ENCODE measurements at regions not wholly inside any gene's neighbourhood (a gene's known extent, or its start where the extent isn't known, plus 50 kb on each side); places are given as distances from the start of the nearest gene placed in this dataset.

- no peak for ATAC-seq (ENCODE audit: insufficient read depth, low read depth)
- no peaks in the 10 kb centered on the region for H3K79me2 ChIP-seq (ENCODE audit: insufficient read depth, low read length)
- H3K9me3 ChIP-seq (ENCODE audit: insufficient read depth, low read length, severe bottlenecking): no peaks in the 10 kb centered on the region
- H3K4me2 ChIP-seq (ENCODE audit: insufficient read depth, low read length): no peak overlapping the region
- H3K4me1 ChIP-seq (ENCODE audit: insufficient read depth, low read length): no peaks in the 10 kb centered on the region
- H3K36me3 ChIP-seq (ENCODE audit: insufficient read depth, low read length): no peaks in the 10 kb centered on the region
- no peak for DNase-seq
- no peak overlapping the region for H2AFZ ChIP-seq (ENCODE audit: low read depth, low read length)
- TF ChIP-seq, protein P1, sequence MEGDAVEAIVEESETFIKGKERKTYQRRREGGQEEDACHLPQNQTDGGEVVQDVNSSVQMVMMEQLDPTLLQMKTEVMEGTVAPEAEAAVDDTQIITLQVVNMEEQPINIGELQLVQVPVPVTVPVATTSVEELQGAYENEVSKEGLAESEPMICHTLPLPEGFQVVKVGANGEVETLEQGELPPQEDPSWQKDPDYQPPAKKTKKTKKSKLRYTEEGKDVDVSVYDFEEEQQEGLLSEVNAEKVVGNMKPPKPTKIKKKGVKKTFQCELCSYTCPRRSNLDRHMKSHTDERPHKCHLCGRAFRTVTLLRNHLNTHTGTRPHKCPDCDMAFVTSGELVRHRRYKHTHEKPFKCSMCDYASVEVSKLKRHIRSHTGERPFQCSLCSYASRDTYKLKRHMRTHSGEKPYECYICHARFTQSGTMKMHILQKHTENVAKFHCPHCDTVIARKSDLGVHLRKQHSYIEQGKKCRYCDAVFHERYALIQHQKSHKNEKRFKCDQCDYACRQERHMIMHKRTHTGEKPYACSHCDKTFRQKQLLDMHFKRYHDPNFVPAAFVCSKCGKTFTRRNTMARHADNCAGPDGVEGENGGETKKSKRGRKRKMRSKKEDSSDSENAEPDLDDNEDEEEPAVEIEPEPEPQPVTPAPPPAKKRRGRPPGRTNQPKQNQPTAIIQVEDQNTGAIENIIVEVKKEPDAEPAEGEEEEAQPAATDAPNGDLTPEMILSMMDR (IDR thresholded peaks at IDR 0.05; ENCODE audit: borderline replicate concordance, extremely low read depth, low read length, poor library complexity, severe bottlenecking): no peak
- TF ChIP-seq EZH2 (IDR thresholded peaks at IDR 0.05; ENCODE audit: borderline replicate concordance, low read depth, low read length, severe bottlenecking): no peak
- no peak overlapping the region for H3K4me3 ChIP-seq (ENCODE audit: low read depth in 1 of 2, low read length in 2 of 2)
- no peak overlapping the region for H3K27ac ChIP-seq (ENCODE audit: low read length)
- H4K20me1 ChIP-seq (ENCODE audit: insufficient read depth, low read length): no peaks in the 10 kb centered on the region
- peaks cover 2% of the 10 kb centered on the region for H3K27me3 ChIP-seq (ENCODE audit: insufficient read depth, low read length, poor library complexity)
- no peak overlapping the region for H3K9ac ChIP-seq (ENCODE audit: low read depth, low read length)
Observed at GRCh38 chr12:118737985-118738540, 243.3 kb upstream of the SRRM4 start.

DNA sequence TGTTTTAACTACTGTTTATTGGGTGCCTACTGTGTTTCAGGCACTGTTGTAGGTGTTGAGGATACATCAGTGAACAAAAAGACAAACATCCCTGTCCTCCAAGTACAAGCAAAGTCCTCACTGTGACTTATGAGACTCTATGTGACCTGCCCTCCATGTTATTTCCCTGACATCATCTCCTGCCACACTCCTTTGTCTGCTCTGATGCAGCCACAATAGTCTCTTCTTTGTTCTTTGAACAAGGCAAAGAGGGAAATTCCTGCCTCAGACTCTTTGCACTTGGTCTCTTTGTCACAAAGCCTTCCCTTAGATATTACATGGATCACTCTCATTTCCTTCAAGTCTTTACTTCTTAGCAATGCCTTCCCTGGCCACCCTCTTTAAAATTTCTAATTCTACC lies 240.1 kb upstream of the SRRM4 start:
- H2AFZ ChIP-seq (ENCODE audit: low read depth, low read length): no peak overlapping the region
- no peaks in the 10 kb centered on the region for H3K79me2 ChIP-seq (ENCODE audit: insufficient read depth, low read length)
- no peak overlapping the region for H3K4me2 ChIP-seq (ENCODE audit: insufficient read depth, low read length)
- peaks cover 2% of the 10 kb centered on the region for H3K27me3 ChIP-seq (ENCODE audit: insufficient read depth, low read length, poor library complexity)
- H3K4me1 ChIP-seq (ENCODE audit: insufficient read depth, low read length): no peaks in the 10 kb centered on the region
- ATAC-seq (ENCODE audit: insufficient read depth, low read depth) (no peak), DNase-seq (no peak)
- H3K9ac ChIP-seq (ENCODE audit: low read depth, low read length): no peak overlapping the region
- no peak overlapping the region for H3K4me3 ChIP-seq (ENCODE audit: low read depth in 1 of 2, low read length in 2 of 2)
- TF ChIP-seq, protein P1 (IDR thresholded peaks at IDR 0.05; ENCODE audit: borderline replicate concordance, extremely low read depth, low read length, poor library complexity, severe bottlenecking): no peak
- TF ChIP-seq EZH2 (IDR thresholded peaks at IDR 0.05; ENCODE audit: borderline replicate concordance, low read depth, low read length, severe bottlenecking): no peak
- no peaks in the 10 kb centered on the region for H3K36me3 ChIP-seq (ENCODE audit: insufficient read depth, low read length)
- no peak overlapping the region for H3K27ac ChIP-seq (ENCODE audit: low read length)
- no peaks in the 10 kb centered on the region for H4K20me1 ChIP-seq (ENCODE audit: insufficient read depth, low read length)
- H3K9me3 ChIP-seq (ENCODE audit: insufficient read depth, low read length, severe bottlenecking): no peaks in the 10 kb centered on the region

DNA sequence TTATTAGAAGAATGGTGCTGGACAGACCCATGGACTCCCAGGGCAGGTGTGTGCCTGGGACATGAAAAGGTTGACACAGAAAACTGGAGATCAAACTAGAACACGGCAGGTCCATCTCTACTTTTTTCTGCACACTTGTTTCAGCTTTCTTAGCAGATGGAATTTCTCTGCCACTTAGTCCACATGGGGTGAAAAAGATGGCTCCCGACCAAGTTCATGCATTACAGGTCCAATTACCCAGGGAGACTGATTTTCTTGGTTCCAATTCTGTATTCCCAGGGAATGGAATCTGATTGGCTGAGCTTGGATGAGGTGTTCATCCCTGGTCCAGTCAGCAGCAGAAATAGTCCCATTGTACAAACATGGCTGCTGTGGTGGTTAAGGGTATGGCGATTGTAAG lies 238.9 kb upstream of the SRRM4 start:
- no peaks in the 10 kb centered on the region for H3K9me3 ChIP-seq (ENCODE audit: insufficient read depth, low read length, severe bottlenecking)
- DNase-seq (no peak), ATAC-seq (ENCODE audit: insufficient read depth, low read depth) (no peak)
- H3K9ac ChIP-seq (ENCODE audit: low read depth, low read length): no peak overlapping the region
- H4K20me1 ChIP-seq (ENCODE audit: insufficient read depth, low read length): no peaks in the 10 kb centered on the region
- H3K4me1 ChIP-seq (ENCODE audit: insufficient read depth, low read length): no peaks in the 10 kb centered on the region
- no peak overlapping the region for H3K27ac ChIP-seq (ENCODE audit: low read length)
- no peaks in the 10 kb centered on the region for H3K36me3 ChIP-seq (ENCODE audit: insufficient read depth, low read length)
- no peak overlapping the region for H3K4me3 ChIP-seq (ENCODE audit: low read depth in 1 of 2, low read length in 2 of 2)
- H3K79me2 ChIP-seq (ENCODE audit: insufficient read depth, low read length): no peaks in the 10 kb centered on the region
- peaks cover 2% of the 10 kb centered on the region for H3K27me3 ChIP-seq (ENCODE audit: insufficient read depth, low read length, poor library complexity)
- no peak overlapping the region for H2AFZ ChIP-seq (ENCODE audit: low read depth, low read length)
- H3K4me2 ChIP-seq (ENCODE audit: insufficient read depth, low read length): no peak overlapping the region
- TF ChIP-seq, protein P1 (IDR thresholded peaks at IDR 0.05; ENCODE audit: borderline replicate concordance, extremely low read depth, low read length, poor library complexity, severe bottlenecking): no peak
- TF ChIP-seq EZH2 (IDR thresholded peaks at IDR 0.05; ENCODE audit: borderline replicate concordance, low read depth, low read length, severe bottlenecking): no peak
